AG09309 (cell line): ENCODE measurements at regions not wholly inside any gene's neighbourhood (a gene's known extent, or its start where the extent isn't known, plus 50 kb on each side); places are given as distances from the start of the nearest gene placed in this dataset.

Source experiments
- DNase-seq: peaks from one replicate; pipeline ENCODE4 v3.0.0-alpha.2; 2010; ENCODE audit warnings: low read depth
- H3K4me3 ChIP-seq: 2 replicates; pipeline ENCODE4 v1.5.1; 2011; ENCODE audit warnings: mild to moderate bottlenecking, low read depth, low read length, moderate library complexity; ENCODE audit not compliant: control insufficient read depth
- CTCF ChIP-seq: IDR thresholded peaks from 2 replicates; pipeline ENCODE4 v1.5.1; 2011; ENCODE audit warnings: mild to moderate bottlenecking, low read depth, low read length, inconsistent platforms; ENCODE audit not compliant: insufficient read depth, control insufficient read depth; ENCODE audit errors: missing control alignments

GRCh38 chr7:32264702-32265284, 194.6 kb upstream of the PDE1C start:
- no peak for DNase-seq
- no peak for TF ChIP-seq CTCF
- H3K4me3 ChIP-seq, result no peak overlapping the region

- TF ChIP-seq CTCF, result no peak
- no peak overlapping the region for H3K4me3 ChIP-seq
- DNase-seq, result no peak
Observed at GRCh38 chr7:32263611-32264010, 193.4 kb upstream of the PDE1C start.

GRCh38 chr7:32262315-32262714, 192.1 kb upstream of the PDE1C start:
- no peak for TF ChIP-seq CTCF

GRCh38 chr7:32259931-32260596, 189.9 kb upstream of the PDE1C start:
- no peak for TF ChIP-seq CTCF
- no peak for DNase-seq
- no peak overlapping the region for H3K4me3 ChIP-seq

More at GRCh38 chr7:32262315-32262714, 192.1 kb upstream of the PDE1C start:
- DNase-seq, result no peak
- no peak overlapping the region for H3K4me3 ChIP-seq

GRCh38 chr7:32258265-32258664, 188.1 kb upstream of the PDE1C start:
- H3K4me3 ChIP-seq, result no peak overlapping the region
- TF ChIP-seq CTCF, result no peak
- no peak for DNase-seq

GRCh38 chr7:32257621-32258020, 187.4 kb upstream of the PDE1C start:
- H3K4me3 ChIP-seq, result no peak overlapping the region
- no peak for DNase-seq
- TF ChIP-seq CTCF, result no peak
